ENCODE measurements at regions not wholly inside any gene's neighbourhood (a gene's known extent, or its start where the extent isn't known, plus 50 kb on each side); places are given as distances from the start of the nearest gene placed in this dataset.

DNA sequence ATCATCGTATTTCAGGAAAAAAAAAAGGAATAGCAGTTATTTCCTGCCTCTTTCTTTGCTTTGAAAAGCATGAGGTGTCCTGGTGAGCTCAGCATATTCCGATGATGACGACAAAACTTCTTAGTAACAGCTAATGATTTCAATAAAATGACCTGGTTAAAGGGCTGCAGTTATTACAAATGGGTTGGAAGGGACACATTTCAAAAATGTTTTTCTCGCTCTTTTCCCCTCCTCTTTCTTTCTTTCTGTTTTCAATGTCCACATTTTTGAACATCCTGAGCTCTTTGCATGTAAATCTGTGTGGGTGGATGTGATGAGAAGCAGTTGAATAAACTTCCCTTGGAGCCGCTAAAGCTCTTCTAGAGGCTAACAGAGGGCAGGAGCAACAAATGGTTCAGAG is 186.8 kb upstream of the SLC27A6 start:
- H3K79me2 ChIP-seq (ENCODE audit: insufficient read depth, low read depth, low read length), result no peaks in the 10 kb centered on the region
- H3K4me2 ChIP-seq (ENCODE audit: low read length), result no peak overlapping the region
- BruUV-seq (replicated peaks), result no TSS peak
- DNase-seq (ENCODE audit: low spot score), result no peak
- ChIA-PET POLR2A (no interaction called here), CTCF (ENCODE audit: unreplicated experiment) (no interaction called here)
- intact Hi-C loops (cut with micrococcal nuclease; ENCODE audit: unreplicated experiment), result no loop called here
- no peaks in the 10 kb centered on the region for H3K9me2 ChIP-seq (ENCODE audit: insufficient read depth, low read length)
- no peak overlapping the region for H2AFZ ChIP-seq (ENCODE audit: low read length)
- no peak overlapping the region for H3K27ac ChIP-seq (ENCODE audit: low read depth, low read length, poor library complexity, severe bottlenecking)
- no peak overlapping the region for H3K4me3 ChIP-seq (ENCODE audit: low read depth, low read length, poor library complexity, severe bottlenecking)
- no peaks in the 10 kb centered on the region for H3K36me3 ChIP-seq (ENCODE audit: insufficient read depth, low read length)
- H4K20me1 ChIP-seq (ENCODE audit: insufficient read depth, low read length), result no peaks in the 10 kb centered on the region
- no peaks in the 10 kb centered on the region for H3K9me3 ChIP-seq (ENCODE audit: low read length)
- no peaks in the 10 kb centered on the region for H3K4me1 ChIP-seq (ENCODE audit: insufficient read depth, low read length, poor library complexity, severe bottlenecking)
- TF ChIP-seq EZH2phosphoT487 (IDR thresholded peaks at IDR 0.05; ENCODE audit: borderline replicate concordance, low read depth, low read length), result no peak
- TF ChIP-seq, protein P1, sequence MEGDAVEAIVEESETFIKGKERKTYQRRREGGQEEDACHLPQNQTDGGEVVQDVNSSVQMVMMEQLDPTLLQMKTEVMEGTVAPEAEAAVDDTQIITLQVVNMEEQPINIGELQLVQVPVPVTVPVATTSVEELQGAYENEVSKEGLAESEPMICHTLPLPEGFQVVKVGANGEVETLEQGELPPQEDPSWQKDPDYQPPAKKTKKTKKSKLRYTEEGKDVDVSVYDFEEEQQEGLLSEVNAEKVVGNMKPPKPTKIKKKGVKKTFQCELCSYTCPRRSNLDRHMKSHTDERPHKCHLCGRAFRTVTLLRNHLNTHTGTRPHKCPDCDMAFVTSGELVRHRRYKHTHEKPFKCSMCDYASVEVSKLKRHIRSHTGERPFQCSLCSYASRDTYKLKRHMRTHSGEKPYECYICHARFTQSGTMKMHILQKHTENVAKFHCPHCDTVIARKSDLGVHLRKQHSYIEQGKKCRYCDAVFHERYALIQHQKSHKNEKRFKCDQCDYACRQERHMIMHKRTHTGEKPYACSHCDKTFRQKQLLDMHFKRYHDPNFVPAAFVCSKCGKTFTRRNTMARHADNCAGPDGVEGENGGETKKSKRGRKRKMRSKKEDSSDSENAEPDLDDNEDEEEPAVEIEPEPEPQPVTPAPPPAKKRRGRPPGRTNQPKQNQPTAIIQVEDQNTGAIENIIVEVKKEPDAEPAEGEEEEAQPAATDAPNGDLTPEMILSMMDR (conservative IDR thresholded peaks at IDR 0.05; ENCODE audit: low read length), result no peak

DNA sequence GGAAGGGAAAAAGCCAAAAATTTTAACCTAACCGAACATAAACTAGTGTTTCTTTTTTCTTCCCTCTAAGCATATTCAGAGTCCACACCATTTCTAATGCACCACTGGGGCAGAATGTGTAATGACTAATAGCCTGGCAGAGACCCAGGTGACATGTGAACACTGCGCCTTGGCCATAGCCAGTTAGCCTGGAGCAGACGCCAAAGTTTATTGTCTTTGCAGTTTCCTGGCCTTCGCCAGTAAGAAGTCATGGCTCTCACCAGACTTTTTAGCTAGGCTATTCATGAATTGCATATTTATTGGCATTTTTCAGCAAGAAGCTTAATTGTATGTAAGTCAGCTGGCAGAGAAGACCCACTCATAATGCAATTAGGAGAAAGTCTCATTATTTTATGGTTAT is 182.8 kb upstream of the SLC27A6 start:
- no TSS peak for BruUV-seq (replicated peaks)
- Histone ChIP-seq H3K9me2 (ENCODE audit: insufficient read depth, low read length) (no peaks in the 10 kb centered on the region), H3K4me2 (ENCODE audit: low read length) (no peak overlapping the region), H3K36me3 (ENCODE audit: insufficient read depth, low read length) (no peaks in the 10 kb centered on the region), H3K9me3 (ENCODE audit: low read length) (no peaks in the 10 kb centered on the region), H3K4me3 (ENCODE audit: low read depth, low read length, poor library complexity, severe bottlenecking) (no peak overlapping the region), H3K4me1 (ENCODE audit: insufficient read depth, low read length, poor library complexity, severe bottlenecking) (no peaks in the 10 kb centered on the region), H3K79me2 (ENCODE audit: insufficient read depth, low read depth, low read length) (no peaks in the 10 kb centered on the region), H3K27ac (ENCODE audit: low read depth, low read length, poor library complexity, severe bottlenecking) (no peak overlapping the region), H2AFZ (ENCODE audit: low read length) (no peak overlapping the region), H4K20me1 (ENCODE audit: insufficient read depth, low read length) (no peaks in the 10 kb centered on the region)
- no peak for DNase-seq (ENCODE audit: low spot score)
- ChIA-PET POLR2A (no interaction called here), CTCF (ENCODE audit: unreplicated experiment) (no interaction called here)
- TF ChIP-seq EZH2phosphoT487 (IDR thresholded peaks at IDR 0.05; ENCODE audit: borderline replicate concordance, low read depth, low read length), result no peak
- TF ChIP-seq, protein P1 (conservative IDR thresholded peaks at IDR 0.05; ENCODE audit: low read length), result no peak
- intact Hi-C loops (cut with micrococcal nuclease; ENCODE audit: unreplicated experiment), result no loop called here

DNA sequence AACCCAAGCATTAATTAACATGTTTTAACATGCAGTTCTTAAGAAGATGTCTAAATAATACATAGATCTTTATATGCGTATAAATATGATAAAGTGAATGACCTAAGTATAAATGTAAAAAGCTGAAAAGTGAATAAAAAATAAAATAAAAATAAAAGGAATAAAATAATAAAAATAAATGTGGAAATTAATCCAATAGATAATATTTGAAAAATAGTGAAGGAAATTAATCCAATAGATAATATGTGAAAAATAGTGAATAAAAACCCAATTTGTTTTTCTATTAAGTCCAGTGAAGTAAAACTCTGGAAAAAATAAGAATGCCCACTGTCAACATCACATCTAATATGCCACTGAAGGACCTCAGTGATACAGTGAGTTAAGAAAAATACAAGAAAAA is 180.6 kb upstream of the SLC27A6 start:
- Histone ChIP-seq H2AFZ (ENCODE audit: low read length) (no peak overlapping the region), H3K4me1 (ENCODE audit: insufficient read depth, low read length, poor library complexity, severe bottlenecking) (no peaks in the 10 kb centered on the region), H3K27ac (ENCODE audit: low read depth, low read length, poor library complexity, severe bottlenecking) (no peak overlapping the region), H4K20me1 (ENCODE audit: insufficient read depth, low read length) (no peaks in the 10 kb centered on the region), H3K9me2 (ENCODE audit: insufficient read depth, low read length) (no peaks in the 10 kb centered on the region), H3K36me3 (ENCODE audit: insufficient read depth, low read length) (no peaks in the 10 kb centered on the region), H3K79me2 (ENCODE audit: insufficient read depth, low read depth, low read length) (no peaks in the 10 kb centered on the region), H3K9me3 (ENCODE audit: low read length) (no peaks in the 10 kb centered on the region), H3K4me2 (ENCODE audit: low read length) (no peak overlapping the region), H3K4me3 (ENCODE audit: low read depth, low read length, poor library complexity, severe bottlenecking) (no peak overlapping the region)
- DNase-seq (ENCODE audit: low spot score), result no peak
- BruUV-seq (replicated peaks), result no TSS peak
- no peak for TF ChIP-seq EZH2phosphoT487 (IDR thresholded peaks at IDR 0.05; ENCODE audit: borderline replicate concordance, low read depth, low read length)
- TF ChIP-seq, protein P1 (conservative IDR thresholded peaks at IDR 0.05; ENCODE audit: low read length), result no peak
- POLR2A ChIA-PET, result interaction anchor here (0.9 kb wide), 1 partner anchor 48 kb away, joined by 5 read pairs; no protein-coding TSS in a partner anchor
- intact Hi-C loops (cut with micrococcal nuclease; ENCODE audit: unreplicated experiment), result no loop called here
- CTCF ChIA-PET (ENCODE audit: unreplicated experiment), result no interaction called here
